Smooth muscle cell (in vitro differentiated cells): ENCODE measurements at regions not wholly inside any gene's neighbourhood (a gene's known extent, or its start where the extent isn't known, plus 50 kb on each side); places are given as distances from the start of the nearest gene placed in this dataset.
A peak's percentile ranks its signal among the peaks of the same experiment; 100 is the strongest.

ENCODE experiments used
- DNase-seq: peaks from one replicate; lab custom pipeline; 2025; ENCODE audit not compliant: unreplicated experiment; lab: John Stamatoyannopoulos, UW
- H2AFZ ChIP-seq: fragments of 200-600 bp; sonication (generic); 2 replicates; pipeline ENCODE4 v1.6.0; 2016; ENCODE audit warnings: antibody characterized with exemption, low read depth, mild to moderate bottlenecking
- H3F3A ChIP-seq: fragments of 200-600 bp; sonication (generic); 2 replicates; pipeline ENCODE4 v1.6.0; 2017; ENCODE audit warnings: antibody characterized with exemption, low read depth
- H3K27ac ChIP-seq: fragments of 200-600 bp; sonication (generic); 2 replicates; pipeline ENCODE4 v1.5.1; 2016; ENCODE audit warnings: low read depth, mild to moderate bottlenecking
- H3K27me3 ChIP-seq: fragments of 200-600 bp; sonication (generic); 2 replicates; pipeline ENCODE4 v1.6.1; 2016; ENCODE audit warnings: low read depth, mild to moderate bottlenecking
- H3K36me3 ChIP-seq: fragments of 200-600 bp; sonication (generic); 2 replicates; pipeline ENCODE4 v1.5.1; 2016; ENCODE audit warnings: low read depth
- H3K4me1 ChIP-seq: fragments of 200-600 bp; sonication (generic); 2 replicates; pipeline ENCODE4 v1.5.1; 2016; ENCODE audit warnings: low read depth
- H3K4me2 ChIP-seq: fragments of 200-600 bp; sonication (generic); 2 replicates; pipeline ENCODE4 v1.6.0; 2016; ENCODE audit warnings: mild to moderate bottlenecking
- H3K4me3 ChIP-seq: fragments of 200-600 bp; sonication (generic); 2 replicates; pipeline ENCODE4 v1.5.1; 2016; ENCODE audit warnings: mild to moderate bottlenecking
- H3K79me2 ChIP-seq: fragments of 200-600 bp; sonication (generic); 2 replicates; pipeline ENCODE4 v1.6.0; 2016; ENCODE audit warnings: low read depth, mild to moderate bottlenecking
- H3K9ac ChIP-seq: fragments of 200-600 bp; sonication (generic); 2 replicates; pipeline ENCODE4 v1.6.0; 2016; ENCODE audit warnings: low read depth
- H3K9me3 ChIP-seq: fragments of 200-600 bp; sonication (generic); replicated peaks from 2 replicates; pipeline ENCODE4 v1.5.1; 2016; ENCODE audit warnings: low read depth
- H4K20me1 ChIP-seq: fragments of 200-600 bp; sonication (generic); 2 replicates; pipeline ENCODE4 v1.6.0; 2016; ENCODE audit warnings: low read depth
- WGBS: methylation state at CpG from one replicate; pipeline ENCODE4 v1.1.7; 2016; ENCODE audit warnings: low lambda C conversion rate; 5-methylcytosine and 5-hydroxymethylcytosine counted together
- TF ChIP-seq, protein P1 (sequence below): fragments of 200-600 bp; sonication (generic); IDR thresholded peaks from 2 replicates; pipeline ENCODE4 v1.5.1; 2017; ENCODE audit warnings: borderline replicate concordance, mild to moderate bottlenecking, antibody characterized with exemption; ENCODE audit not compliant: insufficient read depth, poor library complexity, severe bottlenecking

DNA sequence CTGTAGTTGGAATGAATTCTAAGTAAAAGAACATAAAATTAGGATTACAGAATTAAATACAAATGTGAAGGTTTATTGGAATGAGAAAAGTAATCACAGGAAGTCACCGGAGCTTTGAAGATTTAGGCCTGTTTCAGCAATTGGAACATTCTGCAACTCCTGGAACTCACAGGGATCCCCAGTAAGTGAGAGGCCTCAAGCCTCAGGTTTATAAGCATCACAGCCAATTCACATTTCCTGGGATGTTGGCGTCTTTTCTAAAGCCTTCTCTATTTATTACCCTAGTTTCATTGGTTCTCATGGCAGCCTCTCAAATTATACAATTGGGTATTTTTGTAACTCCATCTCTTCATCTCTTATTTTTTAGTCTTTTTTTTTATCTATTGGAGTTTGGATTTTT lies 90.4 kb upstream of the HIVEP1 start:
- Histone ChIP-seq H3K4me3 (no peak overlapping the region), H3K36me3 (no peaks in the 10 kb centered on the region), H2AFZ (peak overlapping the region; percentile 49), H3K9ac (peak overlapping the region; percentile 82), H3K27me3 (no peaks in the 10 kb centered on the region), H3K79me2 (no peaks in the 10 kb centered on the region), H3K27ac (peak overlapping the region; percentile 99), H3K4me1 (peaks cover 26% of the 10 kb centered on the region), H3K4me2 (peak overlapping the region; percentile 55), H3K9me3 (no peaks in the 10 kb centered on the region), H4K20me1 (no peaks in the 10 kb centered on the region), H3F3A (peaks cover 19% of the 10 kb centered on the region)
- WGBS: 40% methylated on average over 2 of the region's 2 CpGs
- TF ChIP-seq, protein P1, sequence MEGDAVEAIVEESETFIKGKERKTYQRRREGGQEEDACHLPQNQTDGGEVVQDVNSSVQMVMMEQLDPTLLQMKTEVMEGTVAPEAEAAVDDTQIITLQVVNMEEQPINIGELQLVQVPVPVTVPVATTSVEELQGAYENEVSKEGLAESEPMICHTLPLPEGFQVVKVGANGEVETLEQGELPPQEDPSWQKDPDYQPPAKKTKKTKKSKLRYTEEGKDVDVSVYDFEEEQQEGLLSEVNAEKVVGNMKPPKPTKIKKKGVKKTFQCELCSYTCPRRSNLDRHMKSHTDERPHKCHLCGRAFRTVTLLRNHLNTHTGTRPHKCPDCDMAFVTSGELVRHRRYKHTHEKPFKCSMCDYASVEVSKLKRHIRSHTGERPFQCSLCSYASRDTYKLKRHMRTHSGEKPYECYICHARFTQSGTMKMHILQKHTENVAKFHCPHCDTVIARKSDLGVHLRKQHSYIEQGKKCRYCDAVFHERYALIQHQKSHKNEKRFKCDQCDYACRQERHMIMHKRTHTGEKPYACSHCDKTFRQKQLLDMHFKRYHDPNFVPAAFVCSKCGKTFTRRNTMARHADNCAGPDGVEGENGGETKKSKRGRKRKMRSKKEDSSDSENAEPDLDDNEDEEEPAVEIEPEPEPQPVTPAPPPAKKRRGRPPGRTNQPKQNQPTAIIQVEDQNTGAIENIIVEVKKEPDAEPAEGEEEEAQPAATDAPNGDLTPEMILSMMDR: no peak
- DNase-seq: no peak

DNA sequence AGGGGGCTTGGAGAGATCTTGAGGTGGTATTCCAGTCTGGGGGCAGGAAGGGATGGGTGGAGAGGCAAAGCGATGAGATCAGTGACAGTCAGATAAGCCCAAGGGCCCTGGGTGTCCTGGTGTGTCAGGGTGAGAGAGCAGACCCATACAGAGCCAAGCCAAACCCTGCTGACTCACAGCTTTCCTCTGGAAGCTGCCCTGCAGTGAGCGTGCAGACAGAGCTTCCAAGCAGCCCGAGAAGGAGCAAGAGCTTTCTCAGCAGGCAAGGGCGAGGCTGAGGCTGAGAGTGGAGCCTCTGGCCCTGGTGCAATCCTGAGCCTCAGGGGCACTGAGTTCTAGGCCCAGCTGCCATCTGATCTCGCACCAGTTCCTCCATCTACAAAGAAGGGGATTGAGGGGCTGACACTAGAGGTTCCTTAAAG lies 91.1 kb upstream of the HIVEP1 start:
- no peaks in the 10 kb centered on the region for H3K36me3 ChIP-seq
- no peaks in the 10 kb centered on the region for H4K20me1 ChIP-seq
- peak overlapping the region; percentile 55 for H3K4me2 ChIP-seq
- H3K27ac ChIP-seq: peak overlapping the region; percentile 99
- peak; percentile 30 for DNase-seq
- H2AFZ ChIP-seq: peak overlapping the region; percentile 49
- no peak overlapping the region for H3K4me3 ChIP-seq
- H3F3A ChIP-seq: peaks cover 19% of the 10 kb centered on the region
- no peaks in the 10 kb centered on the region for H3K9me3 ChIP-seq
- 8% methylated on average over 5 of the region's 5 CpGs for WGBS
- TF ChIP-seq, protein P1: no peak
- H3K27me3 ChIP-seq: no peaks in the 10 kb centered on the region
- no peaks in the 10 kb centered on the region for H3K79me2 ChIP-seq
- peak overlapping the region; percentile 82 for H3K9ac ChIP-seq
- peaks cover 26% of the 10 kb centered on the region for H3K4me1 ChIP-seq

DNA sequence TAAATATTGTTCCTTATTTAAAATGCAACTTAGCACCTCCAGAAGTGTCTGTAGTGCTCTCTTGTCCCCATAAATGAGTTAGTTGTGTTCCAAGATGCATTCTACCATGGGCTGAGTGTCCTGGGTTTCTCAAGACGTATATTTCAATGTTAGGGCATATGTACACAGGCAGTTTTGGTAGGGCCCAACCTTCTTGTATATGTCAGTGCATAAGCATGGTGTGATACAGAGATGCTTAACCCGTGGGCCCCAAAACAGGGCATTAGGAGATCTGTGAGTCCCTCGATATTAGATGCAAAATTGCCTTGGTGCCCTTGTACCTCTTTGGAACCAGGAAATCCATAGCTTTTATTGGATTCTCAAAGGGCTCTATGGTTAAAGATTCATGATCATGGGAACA lies 91.5 kb upstream of the HIVEP1 start:
- DNase-seq: no peak
- peak overlapping the region; percentile 6 for H3K9ac ChIP-seq
- peaks cover 26% of the 10 kb centered on the region for H3K4me1 ChIP-seq
- no peak overlapping the region for H3K4me3 ChIP-seq
- H3F3A ChIP-seq: peaks cover 19% of the 10 kb centered on the region
- TF ChIP-seq, protein P1: no peak
- no peaks in the 10 kb centered on the region for H3K27me3 ChIP-seq
- H3K27ac ChIP-seq: peak overlapping the region; percentile 99
- no peaks in the 10 kb centered on the region for H3K9me3 ChIP-seq
- no peaks in the 10 kb centered on the region for H3K36me3 ChIP-seq
- WGBS: 89% methylated on average over 3 of the region's 3 CpGs
- no peak overlapping the region for H2AFZ ChIP-seq
- no peaks in the 10 kb centered on the region for H4K20me1 ChIP-seq
- H3K4me2 ChIP-seq: peak overlapping the region; percentile 14
- no peaks in the 10 kb centered on the region for H3K79me2 ChIP-seq

DNA sequence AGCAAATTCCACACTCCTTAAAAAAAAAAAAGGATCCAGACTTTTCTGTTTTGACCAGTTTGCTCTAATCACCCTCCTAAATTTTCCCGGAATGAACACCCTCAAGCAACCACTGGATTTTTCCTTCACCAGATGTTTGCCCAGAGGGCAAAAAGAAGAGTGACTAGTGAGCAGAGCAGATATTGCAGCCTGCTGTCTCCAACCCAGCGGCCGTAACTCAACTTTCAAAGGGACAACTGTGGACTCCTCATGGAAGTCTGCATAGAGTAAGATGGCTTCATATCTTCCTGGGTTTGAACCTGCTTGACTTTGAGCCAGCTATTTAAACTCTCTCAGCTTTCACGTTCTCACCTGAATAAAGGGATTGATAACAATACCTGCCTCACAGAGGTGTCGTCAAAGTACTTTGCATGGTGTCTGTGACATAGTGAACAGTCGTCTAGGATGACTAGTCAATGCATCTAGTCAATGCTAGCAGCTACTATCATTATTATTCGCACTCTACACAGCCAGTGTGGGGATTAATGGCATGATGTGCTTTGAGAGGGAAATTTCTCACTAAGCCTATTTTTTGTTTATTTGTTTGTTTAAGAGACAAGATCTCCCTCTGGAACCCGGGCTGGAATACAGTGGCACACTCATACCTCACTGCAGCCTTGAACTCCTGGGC lies 92.2 kb upstream of the HIVEP1 start:
- no peaks in the 10 kb centered on the region for H4K20me1 ChIP-seq
- TF ChIP-seq, protein P1: no peak
- peaks cover 26% of the 10 kb centered on the region for H3K4me1 ChIP-seq
- no peak for DNase-seq
- H3F3A ChIP-seq: peaks cover 19% of the 10 kb centered on the region
- H3K27me3 ChIP-seq: no peaks in the 10 kb centered on the region
- H3K9me3 ChIP-seq: no peaks in the 10 kb centered on the region
- H3K9ac ChIP-seq: peak overlapping the region; percentile 95
- no peak overlapping the region for H3K4me3 ChIP-seq
- H3K27ac ChIP-seq: peak overlapping the region; percentile 99
- 52% methylated on average over 8 of the region's 8 CpGs for WGBS
- H2AFZ ChIP-seq: no peak overlapping the region
- no peaks in the 10 kb centered on the region for H3K36me3 ChIP-seq
- no peaks in the 10 kb centered on the region for H3K79me2 ChIP-seq
- peak overlapping the region; percentile 79 for H3K4me2 ChIP-seq
